ENCODE measurements at regions not wholly inside any gene's neighbourhood (a gene's known extent, or its start where the extent isn't known, plus 50 kb on each side); places are given as distances from the start of the nearest gene placed in this dataset.
"Not testable (repeated sequence)": the region's sequence is repeated elsewhere in the genome, so short reads cannot be mapped to it uniquely, and the experiment has no call there.

- peak overlapping the region; percentile 72 for H3K27ac ChIP-seq (ENCODE audit: insufficient read depth, low read depth, low read length, poor library complexity, severe bottlenecking)
- not testable (repeated sequence) for H3K27me3 ChIP-seq (ENCODE audit: control insufficient read depth, insufficient read depth, low read length, poor library complexity, severe bottlenecking); H3K9me3 ChIP-seq (ENCODE audit: control insufficient read depth, low read length); H3K36me3 ChIP-seq (ENCODE audit: control insufficient read depth, insufficient read depth, low read length); H3K4me1 ChIP-seq (ENCODE audit: control insufficient read depth, insufficient read depth, low read length)
- WGBS, 2 experiments: 1 to 2% methylated on average over 24 to 33 of the region's 54 CpGs
- peak overlapping the region; percentile 35 for H3K4me3 ChIP-seq (ENCODE audit: insufficient read depth, low read depth, low read length)
Measured at GRCh38 chr6:26956601-26957184, 290.8 kb upstream of the PRSS16 start.

- peak overlapping the region; percentile 35 for H3K4me3 ChIP-seq (ENCODE audit: insufficient read depth, low read depth, low read length)
- H3K9me3 ChIP-seq (ENCODE audit: control insufficient read depth, low read length); H3K36me3 ChIP-seq (ENCODE audit: control insufficient read depth, insufficient read depth, low read length); H3K27me3 ChIP-seq (ENCODE audit: control insufficient read depth, insufficient read depth, low read length, poor library complexity, severe bottlenecking); H3K4me1 ChIP-seq (ENCODE audit: control insufficient read depth, insufficient read depth, low read length); H3K27ac ChIP-seq (ENCODE audit: insufficient read depth, low read depth, low read length, poor library complexity, severe bottlenecking): not testable (repeated sequence)
- 83 to 87% methylated on average over 5 of the region's 6 CpGs for WGBS, 2 experiments
Measured at GRCh38 chr6:26957399-26958127, 289.9 kb upstream of the PRSS16 start.

- H3K9me3 ChIP-seq (ENCODE audit: control insufficient read depth, low read length); H3K4me1 ChIP-seq (ENCODE audit: control insufficient read depth, insufficient read depth, low read length); H3K4me3 ChIP-seq (ENCODE audit: insufficient read depth, low read depth, low read length); H3K27me3 ChIP-seq (ENCODE audit: control insufficient read depth, insufficient read depth, low read length, poor library complexity, severe bottlenecking); H3K36me3 ChIP-seq (ENCODE audit: control insufficient read depth, insufficient read depth, low read length); H3K27ac ChIP-seq (ENCODE audit: insufficient read depth, low read depth, low read length, poor library complexity, severe bottlenecking): not testable (repeated sequence)
Measured at GRCh38 chr6:26961236-26961635, 286.3 kb upstream of the PRSS16 start.

- H3K36me3 ChIP-seq (ENCODE audit: control insufficient read depth, insufficient read depth, low read length): no peaks in the 10 kb centered on the region
- H3K27me3 ChIP-seq (ENCODE audit: control insufficient read depth, insufficient read depth, low read length, poor library complexity, severe bottlenecking): no peaks in the 10 kb centered on the region
- no peaks in the 10 kb centered on the region for H3K9me3 ChIP-seq (ENCODE audit: control insufficient read depth, low read length)
- WGBS, 2 experiments: 94 to 97% methylated on average over 14 of the region's 15 CpGs
- H3K4me3 ChIP-seq (ENCODE audit: insufficient read depth, low read depth, low read length): no peak overlapping the region
- no peak overlapping the region for H3K27ac ChIP-seq (ENCODE audit: insufficient read depth, low read depth, low read length, poor library complexity, severe bottlenecking)
- H3K4me1 ChIP-seq (ENCODE audit: control insufficient read depth, insufficient read depth, low read length): no peaks in the 10 kb centered on the region
Measured at GRCh38 chr6:27002447-27002846, 245.1 kb upstream of the PRSS16 start.

- no peak overlapping the region for H3K4me3 ChIP-seq (ENCODE audit: insufficient read depth, low read depth, low read length)
- H3K36me3 ChIP-seq (ENCODE audit: control insufficient read depth, insufficient read depth, low read length): no peaks in the 10 kb centered on the region
- no peaks in the 10 kb centered on the region for H3K4me1 ChIP-seq (ENCODE audit: control insufficient read depth, insufficient read depth, low read length)
- no peak overlapping the region for H3K27ac ChIP-seq (ENCODE audit: insufficient read depth, low read depth, low read length, poor library complexity, severe bottlenecking)
- WGBS, 2 experiments: 38 to 42% methylated on average over 2 of the region's 2 CpGs
- H3K27me3 ChIP-seq (ENCODE audit: control insufficient read depth, insufficient read depth, low read length, poor library complexity, severe bottlenecking): no peaks in the 10 kb centered on the region
- H3K9me3 ChIP-seq (ENCODE audit: control insufficient read depth, low read length): no peaks in the 10 kb centered on the region
Measured at GRCh38 chr6:27007020-27007419, 240.5 kb upstream of the PRSS16 start.

GRCh38 chr6:27008613-27009012, 238.9 kb upstream of the PRSS16 start:
- H3K27ac ChIP-seq (ENCODE audit: insufficient read depth, low read depth, low read length, poor library complexity, severe bottlenecking); H3K4me1 ChIP-seq (ENCODE audit: control insufficient read depth, insufficient read depth, low read length); H3K4me3 ChIP-seq (ENCODE audit: insufficient read depth, low read depth, low read length); H3K9me3 ChIP-seq (ENCODE audit: control insufficient read depth, low read length); H3K27me3 ChIP-seq (ENCODE audit: control insufficient read depth, insufficient read depth, low read length, poor library complexity, severe bottlenecking); H3K36me3 ChIP-seq (ENCODE audit: control insufficient read depth, insufficient read depth, low read length): not testable (repeated sequence)
- WGBS, 2 experiments: 94% methylated on average over 10 of the region's 10 CpGs

- H3K27me3 ChIP-seq (ENCODE audit: control insufficient read depth, insufficient read depth, low read length, poor library complexity, severe bottlenecking); H3K36me3 ChIP-seq (ENCODE audit: control insufficient read depth, insufficient read depth, low read length); H3K4me3 ChIP-seq (ENCODE audit: insufficient read depth, low read depth, low read length); H3K9me3 ChIP-seq (ENCODE audit: control insufficient read depth, low read length); H3K4me1 ChIP-seq (ENCODE audit: control insufficient read depth, insufficient read depth, low read length); H3K27ac ChIP-seq (ENCODE audit: insufficient read depth, low read depth, low read length, poor library complexity, severe bottlenecking): not testable (repeated sequence)
- 93 to 100% methylated on average over 2 of the region's 2 CpGs for WGBS, 2 experiments
Measured at GRCh38 chr6:27014053-27014452, 233.4 kb upstream of the PRSS16 start.

- no peaks in the 10 kb centered on the region for H3K4me1 ChIP-seq (ENCODE audit: control insufficient read depth, insufficient read depth, low read length)
- no peak overlapping the region for H3K4me3 ChIP-seq (ENCODE audit: insufficient read depth, low read depth, low read length)
- WGBS, 2 experiments: no CpG with 5 or more reads among the region's 1 CpG
- H3K27me3 ChIP-seq (ENCODE audit: control insufficient read depth, insufficient read depth, low read length, poor library complexity, severe bottlenecking): no peaks in the 10 kb centered on the region
- H3K27ac ChIP-seq (ENCODE audit: insufficient read depth, low read depth, low read length, poor library complexity, severe bottlenecking): no peak overlapping the region
- no peaks in the 10 kb centered on the region for H3K36me3 ChIP-seq (ENCODE audit: control insufficient read depth, insufficient read depth, low read length)
- H3K9me3 ChIP-seq (ENCODE audit: control insufficient read depth, low read length): no peaks in the 10 kb centered on the region
Measured at GRCh38 chr6:27016689-27017088, 230.8 kb upstream of the PRSS16 start.

- H3K27ac ChIP-seq (ENCODE audit: insufficient read depth, low read depth, low read length, poor library complexity, severe bottlenecking); H3K9me3 ChIP-seq (ENCODE audit: control insufficient read depth, low read length); H3K4me1 ChIP-seq (ENCODE audit: control insufficient read depth, insufficient read depth, low read length); H3K36me3 ChIP-seq (ENCODE audit: control insufficient read depth, insufficient read depth, low read length); H3K27me3 ChIP-seq (ENCODE audit: control insufficient read depth, insufficient read depth, low read length, poor library complexity, severe bottlenecking): not testable (repeated sequence)
- WGBS, 2 experiments: 92 to 97% methylated on average over 6 of the region's 6 CpGs
- H3K4me3 ChIP-seq (ENCODE audit: insufficient read depth, low read depth, low read length): peak overlapping the region; percentile 80
Measured at GRCh38 chr6:27018401-27018800, 229.1 kb upstream of the PRSS16 start.

- H3K27ac ChIP-seq (ENCODE audit: insufficient read depth, low read depth, low read length, poor library complexity, severe bottlenecking): peak overlapping the region; percentile 93
- H3K4me1 ChIP-seq (ENCODE audit: control insufficient read depth, insufficient read depth, low read length): no peaks in the 10 kb centered on the region
- no peaks in the 10 kb centered on the region for H3K9me3 ChIP-seq (ENCODE audit: control insufficient read depth, low read length)
- H3K4me3 ChIP-seq (ENCODE audit: insufficient read depth, low read depth, low read length): peak overlapping the region; percentile 80
- 1 to 2% methylated on average over 57 to 58 of the region's 58 CpGs for WGBS, 2 experiments
- no peaks in the 10 kb centered on the region for H3K36me3 ChIP-seq (ENCODE audit: control insufficient read depth, insufficient read depth, low read length)
- no peaks in the 10 kb centered on the region for H3K27me3 ChIP-seq (ENCODE audit: control insufficient read depth, insufficient read depth, low read length, poor library complexity, severe bottlenecking)
Measured at GRCh38 chr6:27019651-27020552, 227.6 kb upstream of the PRSS16 start.
